Frontal cortex (tissue), 3 donors: ENCODE measurements at regions not wholly inside any gene's neighbourhood (a gene's known extent, or its start where the extent isn't known, plus 50 kb on each side); places are given as distances from the start of the nearest gene placed in this dataset.
"Not testable (repeated sequence)": the region's sequence is repeated elsewhere in the genome, so short reads cannot be mapped to it uniquely, and the experiment has no call there.

Source experiments
- DNase-seq, 2 donors: peaks; one replicate each; pipeline ENCODE4 v3.0.0; 2012; ENCODE audit warnings: low spot score in 2 of 2
- FAIRE-seq: peaks from 2 replicates; lab custom pipeline; 2012; peaks lifted over from hg19 to GRCh38; lab: Jason Lieb, UNC
- donor health status: control.
- donor health status: control.
- donor health status: control.

DNA sequence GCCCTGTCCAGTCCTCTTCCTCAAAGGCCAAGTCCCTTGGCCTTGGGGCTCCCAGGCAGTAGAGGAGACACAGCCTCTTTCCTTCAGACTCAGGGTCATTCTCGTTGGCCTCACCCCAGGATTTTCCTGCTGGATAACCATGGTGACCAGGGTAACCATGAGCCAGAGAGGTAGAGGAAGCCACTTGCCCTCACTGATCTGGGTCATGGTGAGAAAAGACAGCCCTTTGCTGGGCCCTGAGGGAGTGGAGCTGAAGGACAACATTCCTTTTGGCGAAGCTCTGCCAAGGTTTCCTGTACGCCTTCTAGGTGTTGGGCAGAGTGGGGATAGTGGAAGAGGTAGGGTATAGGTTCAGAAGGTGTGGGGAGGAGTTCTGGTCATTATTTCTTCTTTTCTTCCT lies 53.1 kb upstream of the WNT4 start:
- no peak for DNase-seq
- no peak for FAIRE-seq

GRCh38 chr1:22196641-22197040 lies 53.7 kb upstream of the WNT4 start:
- FAIRE-seq, result no peak
- no peak for DNase-seq

GRCh38 chr1:22197644-22198043 lies 54.7 kb upstream of the WNT4 start:
- DNase-seq (no peak), FAIRE-seq (no peak)

GRCh38 chr1:22201023-22201422 lies 58.1 kb upstream of the WNT4 start:
- no peak for DNase-seq
- no peak for FAIRE-seq

GRCh38 chr1:22203335-22203734 lies 60.4 kb upstream of the WNT4 start:
- DNase-seq, result no peak
- FAIRE-seq, result no peak

DNA sequence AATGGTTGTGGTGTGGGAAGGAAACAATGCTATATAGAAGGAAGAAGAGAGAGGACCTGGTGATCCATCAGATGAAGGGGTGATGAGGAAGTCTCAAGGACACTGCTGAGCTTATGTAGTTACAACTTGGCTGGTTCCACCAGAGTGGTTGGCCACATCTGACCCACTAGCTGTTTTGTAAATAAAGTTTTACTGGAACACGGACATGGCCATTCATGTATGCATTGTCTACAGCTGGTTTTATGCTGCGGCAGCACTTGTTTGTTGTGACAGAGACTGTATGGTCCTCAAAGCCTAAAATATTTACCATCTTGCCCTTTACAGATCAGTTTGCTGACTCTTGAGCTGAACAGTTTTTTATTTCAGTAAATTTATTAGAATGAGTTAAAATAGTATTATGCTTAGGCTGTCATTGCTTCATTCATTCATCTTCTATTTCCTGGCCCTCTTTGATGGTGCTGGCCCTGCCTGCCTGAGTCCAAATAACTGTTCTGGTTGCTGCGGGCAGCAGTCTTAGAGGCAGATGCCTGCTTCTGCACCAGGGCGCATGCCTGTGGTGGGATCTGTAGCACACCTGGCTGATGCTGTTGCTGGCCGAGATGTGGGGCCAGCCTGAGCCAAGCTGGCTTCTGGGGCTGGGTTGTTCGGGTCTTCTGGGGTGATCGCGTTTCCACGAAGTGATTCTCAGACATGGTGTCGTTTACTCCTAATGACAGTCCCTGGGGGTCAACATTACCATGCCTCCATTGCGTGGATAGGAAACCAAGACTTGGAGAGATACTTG lies 61.4 kb upstream of the WNT4 start:
- FAIRE-seq, result no peak

GRCh38 chr1:22204989-22205913 lies 62.4 kb upstream of the WNT4 start:
- FAIRE-seq (no peak), DNase-seq (no peak)

More for the DNA sequence above, 61.4 kb upstream of the WNT4 start:
- no peak for DNase-seq

DNA sequence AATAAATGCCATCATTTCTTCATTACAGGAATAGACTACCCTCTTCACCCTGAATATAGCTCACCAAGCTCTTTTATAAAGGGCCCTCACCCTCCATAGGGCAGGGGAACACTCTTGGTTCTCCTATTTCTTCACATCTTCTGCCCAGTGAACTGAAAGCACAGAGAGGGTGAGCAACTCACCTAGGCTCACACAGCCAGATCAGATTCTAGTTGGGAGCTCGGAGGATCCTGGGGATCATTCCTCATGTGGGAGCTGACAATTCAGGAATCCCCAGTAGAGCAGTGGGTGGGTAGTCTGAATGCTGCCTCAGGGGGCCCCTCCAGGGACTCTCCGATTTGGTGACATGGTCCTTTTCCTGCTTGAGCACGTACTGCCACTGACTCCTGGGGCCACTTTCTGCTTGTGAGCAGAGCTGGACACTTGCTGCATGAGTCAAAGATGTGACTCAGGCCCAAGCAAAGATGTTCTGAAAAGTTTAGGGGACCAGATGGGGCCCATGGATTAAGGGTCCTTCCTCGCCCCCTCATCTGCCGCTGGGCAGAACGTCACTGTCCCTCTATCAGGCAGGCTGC lies 63.7 kb upstream of the WNT4 start:
- FAIRE-seq (no peak), DNase-seq (no peak)

- FAIRE-seq (no peak), DNase-seq (peak in 1 of 2 donors; percentile 29)
Measured at GRCh38 chr1:22207511-22208267, 64.8 kb upstream of the WNT4 start.

DNA sequence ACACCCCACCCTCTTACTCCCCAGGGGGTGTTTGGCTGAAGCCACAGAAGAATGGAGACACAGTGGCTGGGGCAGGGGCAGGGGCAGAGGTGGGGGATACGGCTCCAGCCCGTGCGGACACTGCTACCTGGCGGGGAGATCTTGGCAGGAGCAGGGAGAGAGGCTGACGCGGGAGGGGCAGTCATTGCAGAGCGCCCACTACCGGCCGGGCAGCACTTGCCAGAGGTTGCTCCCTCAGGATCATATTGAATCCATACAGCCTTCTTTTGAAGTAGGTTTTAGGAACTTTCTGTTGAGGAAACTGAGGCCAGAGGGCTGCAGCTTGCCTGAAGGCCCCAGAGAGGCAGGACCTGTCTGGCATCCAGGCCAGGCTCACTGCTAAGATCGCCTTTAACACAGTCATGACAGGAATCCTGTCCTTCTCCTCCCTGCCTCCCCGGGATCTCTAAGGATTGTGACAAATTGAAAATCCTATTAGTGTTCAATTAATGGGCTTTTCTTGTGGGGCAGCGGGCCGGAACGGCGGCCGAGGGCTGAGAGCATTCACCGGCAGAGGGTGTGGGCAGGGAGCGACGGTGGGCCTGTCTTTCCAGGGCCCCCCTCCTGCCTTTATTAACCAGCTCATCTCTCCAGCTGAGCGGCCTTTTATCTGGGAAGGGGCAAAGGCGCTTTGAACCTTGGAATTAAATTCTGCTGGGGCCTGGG lies 65.5 kb upstream of the WNT4 start:
- FAIRE-seq, result no peak
- DNase-seq, result no peak

GRCh38 chr1:22208973-22209378 lies 66.1 kb upstream of the WNT4 start:
- no peak for DNase-seq
- no peak for FAIRE-seq

DNA sequence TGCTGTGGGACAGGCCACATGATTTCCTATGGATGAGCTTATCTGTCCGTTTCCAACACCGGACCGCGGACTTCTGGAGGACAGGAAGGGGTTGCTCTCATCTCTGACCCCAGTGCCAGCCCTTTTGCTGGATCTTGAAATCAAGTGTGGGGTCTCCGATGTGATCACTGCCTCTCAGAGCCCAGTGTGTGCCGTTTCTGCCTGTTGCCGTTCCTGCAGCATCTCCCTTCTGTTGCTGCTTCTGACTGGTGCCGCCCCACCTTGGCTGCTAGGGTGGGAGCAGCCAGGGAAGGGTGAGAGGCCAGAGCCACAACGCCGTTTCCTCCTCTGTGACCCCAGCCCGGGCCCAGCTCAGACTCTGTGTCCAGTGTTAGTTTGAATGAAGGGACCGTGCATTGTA lies 67.3 kb upstream of the WNT4 start:
- no peak for DNase-seq
- FAIRE-seq, result no peak

DNA sequence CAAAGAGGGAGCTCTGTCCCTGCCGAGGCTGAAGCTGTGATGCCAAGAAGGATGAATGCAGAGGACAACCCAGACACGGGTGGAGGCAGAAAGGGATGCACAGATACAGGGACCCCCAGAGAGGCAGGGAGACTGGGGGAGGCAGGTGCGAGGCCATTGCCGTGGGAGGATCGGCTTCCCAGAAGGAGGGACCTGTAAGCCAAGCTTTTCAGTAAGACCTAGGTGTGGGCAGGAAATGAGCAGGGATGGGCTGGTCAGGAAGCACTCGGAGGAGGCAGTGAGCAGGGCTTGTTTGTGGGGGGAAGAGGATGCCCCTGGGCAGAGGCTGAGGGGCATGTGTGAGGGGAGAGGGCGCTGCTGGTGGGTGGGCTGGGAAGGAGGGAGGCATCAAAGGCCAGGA lies 67.7 kb upstream of the WNT4 start:
- FAIRE-seq (no peak), DNase-seq (no peak)

GRCh38 chr1:22211459-22211858 lies 68.6 kb upstream of the WNT4 start:
- not testable (repeated sequence) for FAIRE-seq, DNase-seq

DNA sequence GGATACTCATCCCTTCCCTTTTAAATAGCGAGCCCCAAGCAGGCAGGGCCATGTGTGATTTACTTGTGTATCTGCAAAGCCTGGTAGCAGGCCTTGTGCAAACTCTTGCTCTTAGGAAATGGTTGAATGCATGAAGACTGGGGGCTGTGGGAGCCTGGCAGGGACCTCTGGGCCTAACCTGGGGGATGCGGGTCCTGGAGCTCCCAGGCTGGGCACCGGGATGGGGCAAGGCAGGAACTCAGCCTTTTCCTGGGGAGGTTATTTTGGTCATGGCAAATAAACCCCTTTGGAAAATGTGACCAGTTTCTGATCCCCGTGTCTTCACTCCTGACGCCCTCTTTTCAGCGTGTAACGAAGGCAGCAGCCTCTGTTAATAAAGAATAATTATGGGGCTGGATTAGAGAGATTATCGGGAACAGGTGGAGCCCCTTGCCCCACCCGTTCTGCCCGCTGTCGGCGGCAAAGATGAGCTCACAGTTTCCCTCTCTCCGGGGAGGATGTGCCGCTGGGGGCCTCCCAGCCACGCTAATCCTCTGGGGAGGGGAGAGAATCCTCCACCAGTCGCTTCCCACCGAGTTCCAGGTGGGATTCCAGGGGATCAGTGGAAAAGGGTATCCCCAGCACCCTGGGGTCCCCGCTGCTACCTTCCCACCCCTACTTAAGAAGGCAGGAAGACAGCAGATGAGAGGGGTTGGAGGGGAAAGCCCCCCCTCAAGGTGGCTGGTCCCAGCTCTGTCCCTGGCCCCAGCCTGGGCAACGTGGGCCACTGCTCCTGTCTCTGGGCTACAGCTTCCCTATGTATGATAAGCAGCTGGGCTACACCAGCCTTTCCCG lies 69.7 kb upstream of the WNT4 start:
- FAIRE-seq, result no peak
- no peak for DNase-seq

GRCh38 chr1:22216210-22216883 lies 73.5 kb upstream of the WNT4 start:
- DNase-seq, result no peak
- no peak for FAIRE-seq

DNA sequence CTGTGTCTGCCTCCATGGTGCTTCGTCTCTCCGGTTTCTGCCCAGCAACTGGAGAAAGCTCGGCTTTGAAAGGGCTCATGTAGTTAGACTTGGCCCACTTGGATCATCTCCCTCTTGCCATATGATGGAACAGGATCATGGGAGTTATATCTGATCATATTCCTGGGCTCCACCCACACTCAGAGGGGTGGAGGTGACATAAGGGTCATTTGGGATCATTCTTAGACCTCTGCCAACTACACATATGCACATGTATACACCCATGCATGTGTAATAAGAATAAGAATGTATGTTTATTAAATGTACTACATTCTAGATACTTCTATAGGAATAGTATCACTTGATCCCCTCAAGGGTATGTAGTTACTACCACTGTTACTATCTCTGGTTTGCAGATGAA lies 74.1 kb upstream of the WNT4 start:
- FAIRE-seq (no peak), DNase-seq (no peak)

DNA sequence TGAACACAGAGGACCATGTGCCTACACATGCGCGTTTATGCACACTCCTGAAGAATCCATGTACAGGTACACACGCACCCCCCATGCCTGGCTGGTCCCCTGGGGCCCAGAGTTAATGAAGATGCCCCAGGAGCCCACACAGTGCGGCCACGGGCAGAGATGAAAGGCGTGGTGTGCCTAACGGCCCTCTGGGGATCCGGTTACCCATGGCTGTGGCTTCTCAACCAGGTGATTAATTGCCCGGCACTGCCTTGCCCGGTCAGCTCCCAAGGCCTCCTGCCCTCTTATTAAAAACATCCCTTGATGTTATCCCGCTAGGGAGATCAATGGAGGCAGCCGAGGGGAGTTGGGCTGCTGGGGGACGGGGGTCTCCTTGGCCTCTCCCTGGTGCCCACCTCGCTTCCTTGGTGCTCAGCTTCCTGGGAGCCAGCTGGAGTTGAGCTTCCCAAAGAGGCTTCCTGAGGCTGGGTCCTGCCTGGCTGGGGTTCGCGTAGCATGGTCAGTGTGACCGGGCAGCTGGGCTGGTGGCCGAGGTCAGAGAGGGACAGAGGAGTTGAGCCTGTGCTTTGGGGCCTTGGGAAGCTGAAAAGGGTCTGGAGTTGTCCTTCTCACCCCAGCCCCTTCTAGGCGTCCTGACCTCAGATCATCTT lies 75.0 kb upstream of the WNT4 start:
- FAIRE-seq (no peak), DNase-seq (no peak)
